ENCODE measurements at regions not wholly inside any gene's neighbourhood (a gene's known extent, or its start where the extent isn't known, plus 50 kb on each side); places are given as distances from the start of the nearest gene placed in this dataset.

DNA sequence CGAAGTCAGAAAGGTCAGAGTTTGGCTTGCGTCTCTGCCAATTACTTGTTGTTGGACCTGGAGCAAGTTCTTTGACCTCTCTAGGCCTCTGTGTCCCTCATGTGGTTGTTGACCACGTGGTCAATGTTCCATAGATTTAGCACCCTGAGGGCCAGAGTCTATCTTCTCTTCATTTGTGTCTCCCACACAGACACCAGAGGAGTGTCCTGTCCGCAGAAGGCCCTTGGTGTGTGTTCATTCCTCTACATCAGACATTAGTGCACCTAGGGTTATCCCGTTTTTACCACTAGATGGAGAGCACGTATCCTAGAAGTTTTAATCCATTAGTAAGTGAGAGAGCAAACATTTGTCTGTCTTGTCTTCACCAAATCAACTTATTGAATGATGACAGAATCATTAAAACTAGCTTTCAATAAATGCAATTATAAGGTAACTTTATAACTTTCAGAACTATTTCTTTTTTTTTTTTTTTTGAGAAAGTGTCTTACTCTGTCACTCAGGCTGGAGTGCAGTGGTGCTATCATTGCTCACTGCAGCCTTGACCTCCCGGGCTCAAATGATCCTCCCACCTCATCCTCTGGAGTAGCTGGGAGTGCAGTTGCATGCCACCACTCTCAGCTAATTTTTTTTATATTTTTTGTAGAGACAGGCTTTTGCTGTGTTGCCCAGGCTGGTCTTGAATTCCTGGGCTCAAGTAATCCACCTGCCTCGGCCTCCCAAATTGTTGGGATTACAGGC is 122.5 kb upstream of the ANKRD1 start:
- TF ChIP-seq, protein P1, sequence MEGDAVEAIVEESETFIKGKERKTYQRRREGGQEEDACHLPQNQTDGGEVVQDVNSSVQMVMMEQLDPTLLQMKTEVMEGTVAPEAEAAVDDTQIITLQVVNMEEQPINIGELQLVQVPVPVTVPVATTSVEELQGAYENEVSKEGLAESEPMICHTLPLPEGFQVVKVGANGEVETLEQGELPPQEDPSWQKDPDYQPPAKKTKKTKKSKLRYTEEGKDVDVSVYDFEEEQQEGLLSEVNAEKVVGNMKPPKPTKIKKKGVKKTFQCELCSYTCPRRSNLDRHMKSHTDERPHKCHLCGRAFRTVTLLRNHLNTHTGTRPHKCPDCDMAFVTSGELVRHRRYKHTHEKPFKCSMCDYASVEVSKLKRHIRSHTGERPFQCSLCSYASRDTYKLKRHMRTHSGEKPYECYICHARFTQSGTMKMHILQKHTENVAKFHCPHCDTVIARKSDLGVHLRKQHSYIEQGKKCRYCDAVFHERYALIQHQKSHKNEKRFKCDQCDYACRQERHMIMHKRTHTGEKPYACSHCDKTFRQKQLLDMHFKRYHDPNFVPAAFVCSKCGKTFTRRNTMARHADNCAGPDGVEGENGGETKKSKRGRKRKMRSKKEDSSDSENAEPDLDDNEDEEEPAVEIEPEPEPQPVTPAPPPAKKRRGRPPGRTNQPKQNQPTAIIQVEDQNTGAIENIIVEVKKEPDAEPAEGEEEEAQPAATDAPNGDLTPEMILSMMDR (IDR thresholded peaks at IDR 0.05), result peak in 4 of 7 experiments; percentile 10 to 36 (median 30)
- TF ChIP-seq POLR2A (IDR thresholded peaks at IDR 0.05), result no peak
